HepG2 (cell line): ENCODE measurements at regions not wholly inside any gene's neighbourhood (a gene's known extent, or its start where the extent isn't known, plus 50 kb on each side); places are given as distances from the start of the nearest gene placed in this dataset.

Experiments
- ATAC-seq: fragments of 200-7000 bp; cut with Tn5 transposase; 3 replicates; pipeline ENCODE4 v1.9.1; 2020; ENCODE audit warnings: mild to moderate bottlenecking, moderate library complexity
- BruUV-seq: library from RNA; stranded (reverse); fragments of 400-500 nt; replicated peaks from 2 replicates; lab custom pipeline; 2021; lab: Mats Ljungman, UMichigan
- CTCF ChIA-PET: fragments of 300-600 bp; formaldehyde crosslinking; extraction: SDS; loops from one replicate; lab custom pipeline; 2021; ENCODE audit warnings: low total read pairs, inconsistent platforms, low intra/inter-chr PET ratio; lab: Yijun Ruan, JAX
- POLR2A ChIA-PET: fragments of 350-600 bp; sonication (Branson Sonifier 250); formaldehyde crosslinking; loops from one replicate; lab custom pipeline; 2020; ENCODE audit warnings: antibody characterized with exemption, inconsistent platforms; lab: Yijun Ruan, JAX
- DNase-seq: peaks from one replicate; pipeline ENCODE4 v3.0.0-alpha.2; 2015; ENCODE audit warnings: low spot score
- FAIRE-seq: peaks from 3 replicates; lab custom pipeline; 2011; peaks lifted over from hg19 to GRCh38; lab: Jason Lieb, UNC
- H2AFZ ChIP-seq: one replicate; pipeline ENCODE4 v1.6.1; 2011; ENCODE audit warnings: low read length, inconsistent platforms
- H3K27ac ChIP-seq: fragments of 300-600 bp; 3 replicates; pipeline ENCODE4 v1.8.0; 2011; ENCODE audit warnings: mixed run types, mild to moderate bottlenecking, mixed read lengths, low read length, inconsistent platforms; ENCODE audit not compliant: insufficient read depth; ENCODE audit errors: extremely low read length
- H3K27me3 ChIP-seq, 2 experiments: fragments of 200-600 bp in 1 of 2; 2 replicates in 1 of 2; 3 replicates in 1 of 2; pipeline versions ENCODE4 v1.6.0 to v1.8.0; 2011; ENCODE audit warnings: low read length in 2 of 2, mild to moderate bottlenecking in 2 of 2, moderate library complexity in 2 of 2, inconsistent platforms in 1 of 2; ENCODE audit not compliant: insufficient read depth in 2 of 2, control insufficient read depth in 1 of 2
- H3K36me3 ChIP-seq, 2 experiments: fragments of 200-600 bp in 1 of 2; replicated peaks in 1 of 2; 2 replicates in 1 of 2; 3 replicates in 1 of 2; pipeline versions ENCODE4 v1.5.1 to v1.8.0; 2011; ENCODE audit warnings: low read length in 2 of 2, inconsistent platforms in 1 of 2; ENCODE audit not compliant: insufficient read depth in 2 of 2, control insufficient read depth in 1 of 2
- H3K4me1 ChIP-seq: 2 replicates; pipeline ENCODE4 v1.5.1; 2012; ENCODE audit warnings: low read length, inconsistent platforms; ENCODE audit not compliant: insufficient read depth
- H3K4me2 ChIP-seq: 2 replicates; pipeline ENCODE4 v1.6.0; 2011; ENCODE audit warnings: low read depth, low read length, inconsistent platforms
- H3K4me3 ChIP-seq, 3 experiments: fragments of 200-600 bp in 1 of 3; sonication (generic), shearing (Covaris generic) in 1 of 3; replicated peaks in 1 of 3; 2 replicates each; pipeline ENCODE4 v1.5.1; 2011 to 2016; ENCODE audit warnings: low read length in 3 of 3, inconsistent platforms in 2 of 3, low read depth in 2 of 3, mild to moderate bottlenecking in 2 of 3, control low read depth in 1 of 3, mixed read lengths in 1 of 3; ENCODE audit not compliant: insufficient read depth in 1 of 3
- H3K79me2 ChIP-seq: one replicate; pipeline ENCODE4 v1.6.1; 2011; ENCODE audit warnings: low read length, inconsistent platforms; ENCODE audit not compliant: insufficient read depth
- H3K9ac ChIP-seq: 2 replicates; pipeline ENCODE4 v1.6.0; 2011; ENCODE audit warnings: mild to moderate bottlenecking, low read depth, low read length, inconsistent platforms; ENCODE audit not compliant: insufficient read depth
- H3K9me3 ChIP-seq: 2 replicates; pipeline ENCODE4 v1.5.1; 2012; ENCODE audit warnings: mild to moderate bottlenecking, low read length
- H4K20me1 ChIP-seq: 2 replicates; pipeline ENCODE4 v1.6.0; 2011; ENCODE audit warnings: inconsistent platforms, mild to moderate bottlenecking, low read length, moderate library complexity; ENCODE audit not compliant: insufficient read depth
- ARNT2 ChIP-seq: sonication (generic); formaldehyde crosslinking; IDR thresholded peaks from 2 replicates; pipeline ENCODE4 v1.8.0; 2022; ENCODE audit warnings: mild to moderate bottlenecking, low read depth, missing genetic modification reagents, moderate library complexity
- CBX5 ChIP-seq: sonication (generic); formaldehyde crosslinking; IDR thresholded peaks from 2 replicates; pipeline ENCODE4 v1.4.0; 2020; ENCODE audit warnings: missing genetic modification reagents, borderline replicate concordance
- CERS6 ChIP-seq: sonication (generic); formaldehyde crosslinking; IDR thresholded peaks from 2 replicates; pipeline ENCODE4 v1.5.0; 2020; ENCODE audit warnings: missing genetic modification reagents
- CHD2 ChIP-seq: IDR thresholded peaks from 2 replicates; pipeline ENCODE4 v1.6.1; 2011; ENCODE audit warnings: low read depth, low read length, improper control_type of control experiment
- DBP ChIP-seq: sonication (generic); formaldehyde crosslinking; IDR thresholded peaks from 2 replicates; pipeline ENCODE4 v1.4.0; 2020; ENCODE audit warnings: missing genetic modification reagents; ENCODE audit errors: not compliant biosample characterization
- KAT8 ChIP-seq: IDR thresholded peaks from 2 replicates; pipeline ENCODE4 v1.6.1; 2016; ENCODE audit warnings: missing genetic modification reagents, missing compliant biosample characterization
- PHF20 ChIP-seq: sonication (generic); formaldehyde crosslinking; IDR thresholded peaks from 2 replicates; pipeline ENCODE4 v1.5.0; 2020; ENCODE audit warnings: mild to moderate bottlenecking, missing genetic modification reagents
- RELA ChIP-seq: sonication (generic); formaldehyde crosslinking; IDR thresholded peaks from 2 replicates; pipeline ENCODE4 v1.4.0; 2020; ENCODE audit warnings: missing genetic modification reagents
- TOE1 ChIP-seq: sonication (generic); formaldehyde crosslinking; IDR thresholded peaks from 2 replicates; pipeline ENCODE4 v1.4.0; 2020; ENCODE audit warnings: mild to moderate bottlenecking, missing genetic modification reagents
- ZBTB26 ChIP-seq: IDR thresholded peaks from 2 replicates; pipeline ENCODE4 v1.6.1; 2016; ENCODE audit warnings: missing compliant biosample characterization, missing genetic modification reagents, borderline replicate concordance
- ZNF30 ChIP-seq: sonication (generic); formaldehyde crosslinking; IDR thresholded peaks from 2 replicates; pipeline ENCODE4 v1.5.0; 2020; ENCODE audit warnings: mild to moderate bottlenecking, missing genetic modification reagents
- ZNF343 ChIP-seq: sonication (generic); formaldehyde crosslinking; IDR thresholded peaks from 2 replicates; pipeline ENCODE4 v1.4.0; 2020; ENCODE audit warnings: mild to moderate bottlenecking, missing genetic modification reagents
- ZNF496 ChIP-seq: sonication (generic); formaldehyde crosslinking; IDR thresholded peaks from 2 replicates; pipeline ENCODE4 v1.8.1; 2023; ENCODE audit warnings: mild to moderate bottlenecking, moderate library complexity, missing genetic modification reagents; ENCODE audit not compliant: insufficient replicate concordance
- ZNF552 ChIP-seq: sonication (generic); formaldehyde crosslinking; IDR thresholded peaks from 2 replicates; pipeline ENCODE4 v1.9.0; 2022; ENCODE audit warnings: missing genetic modification reagents, mild to moderate bottlenecking, borderline replicate concordance
- ZNF558 ChIP-seq: sonication (generic); formaldehyde crosslinking; IDR thresholded peaks from 2 replicates; pipeline ENCODE4 v1.9.0; 2022; ENCODE audit warnings: mild to moderate bottlenecking, missing genetic modification reagents, borderline replicate concordance
- ZNF768 ChIP-seq: sonication (generic); formaldehyde crosslinking; IDR thresholded peaks from 2 replicates; pipeline ENCODE4 v1.4.0; 2020; ENCODE audit warnings: missing genetic modification reagents
- ZNF782 ChIP-seq: sonication (generic); formaldehyde crosslinking; IDR thresholded peaks from 2 replicates; pipeline ENCODE4 v1.4.0; 2020; ENCODE audit warnings: missing genetic modification reagents, mild to moderate bottlenecking, borderline replicate concordance
- ZSCAN22 ChIP-seq: sonication (generic); formaldehyde crosslinking; IDR thresholded peaks from 2 replicates; pipeline ENCODE4 v1.4.0; 2020; ENCODE audit warnings: mild to moderate bottlenecking, missing genetic modification reagents
- WGBS: methylation state at CpG from one replicate; pipeline ENCODE4 v1.1.6; 2017; ENCODE audit warnings: low lambda C conversion rate; 5-methylcytosine and 5-hydroxymethylcytosine counted together
- in situ Hi-C: cut with HindIII; loops from 2 replicates; pipeline ENCODE4 v1.10.0; 2017; ENCODE audit warnings: low pct_unique_long_range_greater_than_20kb; ENCODE audit not compliant: extremely low pct_ligation_motif_present
- intact Hi-C: fragments of 100-400 bp; cut with micrococcal nuclease; formaldehyde crosslinking; loops from one replicate; pipeline ENCODE4 v1.10.0; 2022; ENCODE audit not compliant: unreplicated experiment
- TF ChIP-seq, protein P1 (sequence below): IDR thresholded peaks from 2 replicates; pipeline ENCODE4 v1.6.1; 2016; ENCODE audit warnings: low read depth, borderline replicate concordance

DNA sequence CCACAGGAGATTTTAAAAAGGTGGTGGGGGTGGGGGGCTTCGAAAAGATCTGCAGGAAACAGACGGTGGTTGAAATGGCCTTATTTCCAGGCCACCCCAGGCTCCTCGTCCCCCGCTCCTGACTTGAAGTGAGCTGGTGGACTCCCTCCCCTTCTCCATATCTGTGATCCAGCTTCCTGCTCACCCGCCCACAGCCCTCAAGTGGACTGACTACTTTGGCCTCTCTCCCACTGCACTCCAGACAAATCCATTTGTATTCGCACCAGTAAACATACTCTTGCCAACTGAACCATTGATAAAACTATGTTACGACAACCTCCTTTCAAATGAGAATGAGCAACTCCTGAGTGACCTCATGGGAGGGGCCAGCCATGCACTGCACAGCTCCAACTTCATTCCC is 259.5 kb downstream of the COL4A1 start:
- ATAC-seq (no peak), FAIRE-seq (no peak), DNase-seq (no peak)
- H3K4me1 ChIP-seq: no peaks in the 10 kb centered on the region
- in situ Hi-C loops: no loop called here
- POLR2A ChIA-PET: no interaction called here
- no peak overlapping the region for H3K4me3 ChIP-seq
- no peak overlapping the region for H3K27ac ChIP-seq
- CTCF ChIA-PET: no interaction called here
- BruUV-seq: no TSS peak
- H3K9ac ChIP-seq: no peak overlapping the region
- H3K79me2 ChIP-seq: no peaks in the 10 kb centered on the region
- no peak overlapping the region for H2AFZ ChIP-seq
- WGBS: 31% methylated on average over 7 of the region's 7 CpGs
- H4K20me1 ChIP-seq: no peaks in the 10 kb centered on the region
- no peaks in the 10 kb centered on the region for H3K9me3 ChIP-seq
- no peak for TF ChIP-seq ZBTB26 (CRISPR knock-in tag)
- TF ChIP-seq CBX5: no peak
- no peak for TF ChIP-seq ZNF30 (CRISPR knock-in tag)
- TF ChIP-seq ZNF768 (CRISPR knock-in tag): no peak
- no peak for TF ChIP-seq TOE1 (CRISPR knock-in tag)
- TF ChIP-seq, protein P1, sequence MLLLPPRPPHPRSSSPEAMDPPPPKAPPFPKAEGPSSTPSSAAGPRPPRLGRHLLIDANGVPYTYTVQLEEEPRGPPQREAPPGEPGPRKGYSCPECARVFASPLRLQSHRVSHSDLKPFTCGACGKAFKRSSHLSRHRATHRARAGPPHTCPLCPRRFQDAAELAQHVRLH (CRISPR knock-in tag): no peak
- TF ChIP-seq RELA (CRISPR knock-in tag): no peak
- TF ChIP-seq CERS6 (CRISPR knock-in tag): no peak
- TF ChIP-seq DBP (CRISPR knock-in tag): no peak
- no peak for TF ChIP-seq ZNF552 (CRISPR knock-in tag)
- no peak for TF ChIP-seq CHD2
- TF ChIP-seq ZNF496 (CRISPR knock-in tag): no peak
- TF ChIP-seq ZNF558 (CRISPR knock-in tag): no peak
- TF ChIP-seq ARNT2 (CRISPR knock-in tag): no peak
- TF ChIP-seq ZNF343 (CRISPR knock-in tag): no peak
- TF ChIP-seq KAT8 (CRISPR knock-in tag): no peak
- no peak for TF ChIP-seq ZSCAN22
- no peak for TF ChIP-seq PHF20 (CRISPR knock-in tag)
- no peak for TF ChIP-seq ZNF782
- no peaks in the 10 kb centered on the region for H3K27me3 ChIP-seq
- intact Hi-C loops: no loop called here
- H3K36me3 ChIP-seq: no peaks in the 10 kb centered on the region
- H3K4me2 ChIP-seq: no peak overlapping the region
